HL-60/S4 (cell line): ENCODE measurements at regions not wholly inside any gene's neighbourhood (a gene's known extent, or its start where the extent isn't known, plus 50 kb on each side); places are given as distances from the start of the nearest gene placed in this dataset.

Experiments
- in situ Hi-C: fragments of 300-500 bp; cut with MboI; formaldehyde crosslinking; loops from 2 replicates; pipeline ENCODE4 v1.14.3; 2022; ENCODE audit warnings: low sequenced_read_pairs

GRCh38 chr9:135334953-135335460 lies 144.6 kb upstream of the PPP1R26 start:
- in situ Hi-C loops: no loop called here

DNA sequence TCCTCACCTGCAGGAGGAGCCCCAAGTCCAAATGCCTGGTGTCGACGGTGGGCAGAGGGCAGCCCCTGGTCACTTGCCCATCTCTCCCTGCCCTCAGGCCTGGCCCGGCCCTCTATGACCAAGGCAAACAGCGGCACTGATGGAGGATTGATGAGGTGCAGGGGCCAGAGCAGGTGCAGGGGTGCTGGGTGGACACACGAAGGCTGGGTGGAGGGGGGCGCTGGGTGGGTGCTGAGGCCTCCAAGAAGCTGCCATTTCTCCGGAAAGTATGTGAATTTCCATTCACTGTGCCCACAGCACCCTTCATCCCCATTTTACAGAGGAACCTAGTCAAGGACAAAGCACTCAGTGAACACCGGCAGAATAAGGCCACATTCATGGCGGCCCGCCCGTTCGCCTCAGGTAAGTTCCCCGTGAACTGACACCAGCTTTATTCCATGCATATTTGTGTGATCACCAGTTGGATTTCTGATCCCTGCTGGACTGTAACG lies 143.8 kb upstream of the PPP1R26 start:
- in situ Hi-C loops: no loop called here

GRCh38 chr9:135336722-135337527 lies 142.7 kb upstream of the PPP1R26 start:
- in situ Hi-C loops: no loop called here

DNA sequence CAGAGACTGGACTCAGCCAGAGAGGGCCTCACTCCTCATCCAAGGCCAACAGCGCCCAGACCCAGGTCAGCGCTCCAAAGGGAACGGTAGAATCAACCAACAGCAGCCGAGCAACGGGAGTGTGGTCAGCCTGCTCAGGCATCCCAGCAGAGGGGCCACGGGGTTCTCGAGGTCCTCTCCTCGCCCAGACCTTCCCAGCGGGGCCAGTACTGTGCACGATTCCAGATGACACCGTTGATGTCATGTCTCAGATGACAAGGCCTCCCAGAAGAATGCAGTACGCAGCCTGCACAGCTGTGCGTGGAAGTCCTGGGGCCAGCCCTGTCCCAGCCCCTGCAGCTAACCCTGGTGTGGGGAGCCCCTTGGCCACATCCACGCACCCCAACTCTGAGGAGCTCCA lies 141.0 kb upstream of the PPP1R26 start:
- in situ Hi-C loops: no loop called here

DNA sequence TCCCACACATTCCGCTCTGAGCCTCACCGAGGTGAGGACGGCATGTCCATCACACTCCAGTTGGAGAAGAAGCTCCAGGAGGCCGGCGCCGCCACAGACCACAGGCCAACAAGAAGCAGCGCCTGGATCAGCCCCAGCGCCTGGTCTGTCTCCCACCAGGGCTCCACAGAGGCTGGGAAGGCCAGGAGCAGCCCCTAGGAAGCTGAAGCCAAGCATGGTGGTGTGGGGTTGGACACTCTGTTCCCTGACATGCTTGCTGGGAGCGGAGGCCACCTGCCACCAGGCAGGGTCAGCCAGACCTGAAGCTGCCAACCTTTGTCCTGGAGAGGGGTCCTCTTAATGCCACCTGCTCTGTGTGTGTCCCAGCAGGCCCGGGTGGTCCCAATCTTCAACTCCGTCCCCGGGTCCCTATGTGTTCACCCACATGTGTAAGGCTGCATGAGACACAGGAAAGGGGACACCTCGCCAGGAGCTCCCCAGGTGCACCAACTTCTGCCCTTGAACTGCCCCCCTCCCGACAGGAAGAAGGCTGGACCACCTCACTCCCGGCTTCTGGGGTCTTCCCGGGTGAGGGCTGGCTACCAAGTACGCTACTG lies 140.1 kb upstream of the PPP1R26 start:
- in situ Hi-C loops: no loop called here

- in situ Hi-C loops: loop anchor here (10.0 kb wide), 1 partner anchor 255 kb away; the partner anchor contains the start of gene OLFM1
Observed at GRCh38 chr9:135340143-135340655, 139.4 kb upstream of the PPP1R26 start.

GRCh38 chr9:135340726-135341475 lies 138.7 kb upstream of the PPP1R26 start:
- in situ Hi-C loops: loop anchor here (10.0 kb wide), 1 partner anchor 256 kb away; the partner anchor contains the start of gene OLFM1

DNA sequence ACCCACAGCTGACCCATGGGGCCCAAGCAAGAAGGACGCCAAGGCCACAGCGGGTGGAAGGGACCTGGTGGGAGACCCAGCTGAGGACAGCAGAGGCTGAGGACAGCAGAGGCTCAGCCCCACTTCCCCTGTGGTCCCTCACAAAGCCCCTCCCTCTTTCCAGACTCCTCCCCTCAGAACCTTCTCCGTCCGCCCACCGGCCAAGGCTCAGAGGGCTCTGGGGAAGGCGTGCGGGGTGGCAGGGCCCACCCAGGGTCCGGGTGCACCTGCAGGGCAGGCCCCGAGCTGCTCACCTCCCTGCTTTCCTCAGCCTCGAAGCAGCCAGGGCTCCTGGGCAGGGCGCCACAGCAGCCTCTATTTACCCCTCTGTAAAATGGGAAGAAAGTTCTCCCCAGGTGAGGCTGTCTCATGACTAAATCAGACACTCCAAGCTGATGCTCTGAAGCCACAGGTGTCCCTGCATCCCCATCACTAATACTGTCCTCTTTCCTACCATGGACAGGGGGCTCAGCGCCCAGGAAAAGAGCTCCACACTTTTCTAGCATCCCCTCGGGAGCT lies 137.9 kb upstream of the PPP1R26 start:
- in situ Hi-C loops: loop anchor here (10.0 kb wide), 1 partner anchor 257 kb away; the partner anchor contains the start of gene OLFM1

GRCh38 chr9:135342206-135343130 lies 137.1 kb upstream of the PPP1R26 start:
- in situ Hi-C loops: loop anchor here (10.0 kb wide), 1 partner anchor 258 kb away; the partner anchor contains the start of gene OLFM1

- in situ Hi-C loops: loop anchor here (10.0 kb wide), 1 partner anchor 258 kb away; the partner anchor contains the start of gene OLFM1
Observed at GRCh38 chr9:135343136-135343535, 136.4 kb upstream of the PPP1R26 start.

GRCh38 chr9:135343837-135344522 lies 135.6 kb upstream of the PPP1R26 start:
- in situ Hi-C loops: loop anchor here (10.0 kb wide), 1 partner anchor 259 kb away; the partner anchor contains the start of gene OLFM1

DNA sequence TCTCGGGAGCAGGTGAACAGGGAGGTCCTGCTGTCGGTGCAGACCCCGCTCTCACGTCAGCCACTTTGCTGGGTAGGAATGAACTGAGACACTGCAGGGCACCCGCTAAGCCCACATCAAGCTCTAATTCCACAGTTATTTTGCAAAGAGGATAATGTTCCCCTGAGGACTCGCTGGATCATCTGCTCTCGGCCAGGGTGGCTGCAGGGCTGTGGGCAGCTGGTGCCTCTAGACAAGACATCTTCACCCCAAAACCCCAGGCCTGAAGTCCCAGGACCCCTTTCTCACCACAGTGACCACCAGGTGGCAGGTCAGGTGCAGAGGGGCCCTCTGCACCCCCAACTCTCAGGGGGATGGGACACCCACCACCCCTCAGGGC lies 135.1 kb upstream of the PPP1R26 start:
- in situ Hi-C loops: loop anchor here (10.0 kb wide), 1 partner anchor 260 kb away; the partner anchor contains the start of gene OLFM1

DNA sequence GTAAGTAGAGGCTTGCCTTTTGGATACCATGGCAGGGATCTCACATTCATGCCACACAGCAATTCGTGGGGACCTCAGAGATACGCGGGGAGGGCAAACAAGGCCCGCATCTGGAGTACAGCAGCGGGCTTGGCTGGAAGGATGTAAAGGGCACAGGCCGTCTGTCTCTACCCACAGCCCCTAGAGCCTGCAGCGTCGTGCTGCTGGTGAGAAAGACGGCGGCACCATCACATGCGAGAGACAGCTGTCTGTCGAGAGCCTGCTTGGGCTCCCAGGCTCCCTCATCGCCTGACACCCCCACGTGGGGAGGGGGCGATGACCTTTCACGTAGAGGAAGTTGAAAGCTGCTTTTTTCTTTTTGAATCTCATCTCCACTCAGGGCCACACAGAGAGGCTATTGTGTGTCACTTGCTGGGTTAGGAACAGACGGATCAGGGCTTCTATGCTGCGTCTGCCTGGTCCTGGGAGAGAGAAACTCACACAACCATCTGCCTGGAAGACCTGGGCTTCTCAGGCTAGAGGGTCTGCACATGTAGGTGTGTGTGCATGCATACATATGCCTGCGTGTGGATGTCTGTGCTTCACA lies 134.6 kb upstream of the PPP1R26 start:
- in situ Hi-C loops: loop anchor here (10.0 kb wide), 1 partner anchor 260 kb away; the partner anchor contains the start of gene OLFM1

GRCh38 chr9:135345775-135346433 lies 133.7 kb upstream of the PPP1R26 start:
- in situ Hi-C loops: loop anchor here (10.0 kb wide), 1 partner anchor 261 kb away; the partner anchor contains the start of gene OLFM1

DNA sequence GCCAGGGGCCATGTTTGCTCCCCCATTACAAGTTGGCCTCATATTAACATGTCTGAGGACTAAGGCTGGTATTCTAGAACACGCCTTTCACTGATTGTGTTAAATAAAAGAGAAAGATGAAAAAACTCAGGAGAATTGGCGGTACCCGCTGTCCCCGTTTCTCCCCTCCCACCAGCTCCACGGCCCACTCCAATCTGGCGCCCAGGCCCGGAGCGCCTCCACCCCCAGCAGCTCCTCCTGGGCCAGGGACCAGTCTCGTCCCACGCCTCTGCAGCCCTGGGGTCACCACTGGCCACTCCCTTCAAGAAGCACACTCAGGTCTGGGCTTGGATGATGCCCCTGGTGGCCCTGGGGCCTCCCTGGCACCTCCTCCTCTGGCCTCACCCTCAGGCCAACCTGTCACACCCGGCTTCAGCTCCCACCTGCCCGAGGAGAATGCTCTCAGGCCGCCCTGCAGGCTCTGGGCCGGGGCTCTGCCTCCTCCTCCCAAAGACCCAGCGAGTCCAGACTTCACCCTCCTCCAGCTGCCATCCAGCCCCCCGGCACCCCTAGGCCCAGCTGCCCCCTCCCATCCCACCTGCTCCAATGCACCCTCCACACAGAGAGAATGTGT lies 133.0 kb upstream of the PPP1R26 start:
- in situ Hi-C loops: loop anchor here (10.0 kb wide), 1 partner anchor 262 kb away; the partner anchor contains the start of gene OLFM1

DNA sequence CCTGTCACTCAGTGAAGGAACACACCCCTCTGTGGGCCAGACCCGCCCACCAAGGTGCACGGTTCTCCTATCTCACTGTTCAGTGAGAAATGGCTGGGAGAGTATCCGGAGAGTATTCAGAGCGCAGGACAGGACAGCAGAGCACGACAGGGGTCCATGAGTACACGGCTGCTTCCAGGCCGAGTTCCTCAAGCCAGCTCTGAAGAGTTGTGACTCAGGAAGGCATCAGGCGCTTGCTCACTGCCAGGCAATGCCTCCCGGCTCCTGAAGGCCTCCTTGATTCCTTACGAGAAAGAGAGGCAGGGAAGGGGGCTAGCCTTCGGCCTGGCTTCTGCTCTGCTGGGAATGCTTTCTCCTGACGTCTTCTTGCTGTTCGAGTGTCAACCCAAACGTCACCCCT lies 132.1 kb upstream of the PPP1R26 start:
- in situ Hi-C loops: loop anchor here (10.0 kb wide), 1 partner anchor 263 kb away; the partner anchor contains the start of gene OLFM1
